GM21423 (cell line): ENCODE measurements at regions not wholly inside any gene's neighbourhood (a gene's known extent, or its start where the extent isn't known, plus 50 kb on each side); places are given as distances from the start of the nearest gene placed in this dataset.
"Not testable (repeated sequence)": the region's sequence is repeated elsewhere in the genome, so short reads cannot be mapped to it uniquely, and the experiment has no call there.

Source experiments
- ATAC-seq: cut with Tn5 transposase; IDR thresholded peaks from one replicate; pipeline ENCODE4 v1.9.1; 2021; ENCODE audit warnings: mild to moderate bottlenecking, moderate library complexity; ENCODE audit not compliant: unreplicated experiment

- no peak for ATAC-seq
Observed at GRCh38 chr17:51347851-51348584, 87.7 kb downstream of the UTP18 start.

GRCh38 chr17:51351080-51351479 is 90.7 kb downstream of the UTP18 start:
- no peak for ATAC-seq

GRCh38 chr17:51351890-51352289 is 91.5 kb downstream of the UTP18 start:
- ATAC-seq = no peak

DNA sequence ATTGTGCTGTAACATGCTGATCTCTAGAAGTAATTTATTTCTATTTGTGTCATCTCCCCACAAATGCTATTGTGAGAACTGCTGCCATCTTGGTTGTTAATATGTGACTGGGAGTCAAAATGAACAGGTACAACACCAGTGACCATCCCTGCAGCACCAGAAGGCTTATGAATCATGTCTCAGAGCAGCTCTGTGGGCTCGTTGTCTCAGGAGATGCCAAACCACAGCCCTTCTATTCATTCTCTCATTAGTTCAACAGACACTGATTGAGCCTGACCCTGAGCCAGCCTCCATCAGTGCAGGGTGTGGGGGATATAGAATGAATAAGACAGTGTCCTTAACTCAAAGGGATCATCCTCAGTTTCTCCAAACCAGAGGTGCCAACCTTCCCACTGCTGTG is 92.5 kb downstream of the UTP18 start:
- no peak for ATAC-seq

DNA sequence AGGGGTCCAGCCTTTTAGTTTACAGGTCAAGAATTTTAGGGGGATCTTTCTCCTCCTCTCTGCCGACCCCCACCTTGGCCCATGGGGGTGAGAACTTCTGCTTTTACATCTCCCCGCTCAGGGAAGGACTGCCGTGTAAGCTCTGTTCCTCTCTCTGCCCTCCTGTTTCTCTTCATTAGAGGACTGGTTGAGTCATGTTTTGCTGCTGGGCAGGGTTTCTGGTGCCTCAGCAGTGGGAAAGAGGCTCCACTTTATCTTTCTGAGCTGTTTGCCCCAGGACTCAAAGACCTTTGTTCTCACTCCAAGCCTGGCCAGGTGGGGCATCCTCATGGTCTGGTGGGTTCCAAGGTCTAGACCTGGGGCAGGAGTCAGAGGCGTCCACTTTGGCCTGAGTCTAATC is 93.0 kb downstream of the UTP18 start:
- ATAC-seq = no peak

DNA sequence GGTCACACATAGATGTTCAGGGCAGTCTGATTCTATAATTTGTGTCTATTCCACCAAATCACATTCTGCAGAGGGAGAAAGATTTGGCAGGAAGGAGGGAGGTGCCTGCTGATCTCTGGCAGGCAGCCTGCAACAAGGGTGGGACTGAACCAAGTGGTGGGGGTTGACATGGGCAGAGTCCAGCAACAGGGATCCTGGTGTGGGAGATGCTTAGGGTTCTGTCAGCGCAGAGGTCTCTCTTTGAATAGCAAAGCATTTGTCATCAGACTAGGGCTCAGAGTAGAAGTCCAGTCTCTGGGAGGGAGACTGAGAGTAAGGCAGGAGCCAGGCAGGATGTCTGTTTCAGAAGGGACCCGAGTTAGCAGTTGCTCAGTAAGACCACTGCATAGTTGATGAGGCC is 94.6 kb downstream of the UTP18 start:
- ATAC-seq = no peak

GRCh38 chr17:51355441-51356410 is 95.4 kb downstream of the UTP18 start:
- ATAC-seq = no peak

GRCh38 chr17:51359055-51359454 is 98.7 kb downstream of the UTP18 start:
- ATAC-seq = no peak

DNA sequence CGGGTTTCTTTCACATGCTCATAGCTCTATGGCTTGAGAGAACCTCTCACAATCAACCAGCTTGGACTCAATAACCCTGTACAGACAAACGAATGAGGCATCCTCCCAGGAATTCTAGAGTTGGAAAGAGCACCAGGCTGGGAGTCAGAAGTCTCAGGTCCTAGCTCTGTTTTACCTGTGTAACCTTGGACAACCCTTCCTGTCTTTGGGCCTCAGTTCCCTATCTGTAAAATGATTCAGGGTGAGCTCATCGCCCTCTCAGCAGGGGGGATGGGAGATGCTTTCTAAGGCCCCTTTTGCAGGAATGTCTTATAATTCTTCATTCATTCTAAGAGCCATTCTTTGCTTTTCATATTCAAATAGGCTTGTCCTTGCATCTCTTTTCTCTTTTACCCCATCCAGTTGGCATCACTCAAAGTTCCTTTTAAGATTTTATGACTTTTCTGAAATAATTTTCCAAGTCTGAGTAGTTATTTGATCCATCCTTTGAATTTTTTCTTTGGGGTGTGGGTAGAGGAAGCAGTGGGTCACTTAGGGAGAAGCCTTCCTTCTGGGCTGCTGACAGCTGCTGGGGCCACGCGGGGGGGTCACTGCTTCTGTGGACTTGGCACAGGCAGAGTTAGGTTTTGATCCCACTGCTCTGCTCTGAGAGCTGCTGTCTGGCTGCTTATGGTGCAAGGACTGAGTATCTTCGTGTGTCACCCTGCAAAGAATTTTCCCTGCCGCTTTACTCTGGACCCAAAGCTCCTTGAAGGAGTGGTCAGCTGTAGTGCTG is 102.7 kb downstream of the UTP18 start:
- no peak for ATAC-seq

DNA sequence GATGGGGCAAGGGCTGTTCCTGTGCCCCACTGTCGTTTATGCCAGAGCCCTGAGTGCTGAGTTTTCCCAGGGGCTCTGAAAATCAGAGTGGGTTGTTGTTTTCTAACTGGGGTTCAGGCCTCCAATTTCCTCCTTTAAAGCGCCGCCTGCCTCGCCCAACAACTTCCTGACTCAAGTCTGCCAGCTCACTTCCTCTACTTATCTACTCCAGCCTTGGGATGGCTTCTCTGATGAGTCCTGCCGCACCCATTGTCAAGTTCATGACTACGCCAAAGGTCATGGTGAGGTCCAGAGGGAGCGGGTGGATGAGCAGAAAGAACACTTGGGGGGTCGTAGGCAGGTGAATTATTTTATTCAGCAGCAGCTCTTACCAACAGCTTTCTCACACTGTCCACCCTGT is 104.7 kb downstream of the UTP18 start:
- ATAC-seq = no peak

GRCh38 chr17:51366866-51367265 is 106.5 kb downstream of the UTP18 start:
- ATAC-seq = no peak

GRCh38 chr17:51367836-51368235 is 107.5 kb downstream of the UTP18 start:
- not testable (repeated sequence) for ATAC-seq

DNA sequence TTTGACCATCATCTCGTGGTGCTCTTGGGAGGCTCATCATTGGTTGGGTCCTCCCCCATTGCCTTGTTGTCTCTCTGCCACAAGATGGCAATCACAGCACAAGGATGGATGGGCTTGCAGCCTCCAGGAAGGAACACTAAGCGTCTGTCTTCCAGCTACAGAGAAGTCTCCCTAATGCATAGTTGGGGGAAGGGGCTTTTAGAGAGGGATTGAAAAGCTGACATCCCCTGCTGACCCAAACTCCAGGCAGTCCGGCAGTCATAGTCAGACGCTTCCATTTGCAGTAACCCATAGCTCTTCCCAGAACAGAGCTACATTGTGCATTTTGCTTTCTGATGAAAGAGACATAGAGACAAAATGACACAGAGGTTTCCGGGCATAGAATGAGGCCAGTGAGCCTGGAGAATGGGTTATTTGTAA is 111.4 kb downstream of the UTP18 start:
- no peak for ATAC-seq

- ATAC-seq = peak; percentile 91
Observed at GRCh38 chr17:51372345-51373004, 112.1 kb downstream of the UTP18 start.

GRCh38 chr17:51373489-51374152 is 113.3 kb downstream of the UTP18 start:
- no peak for ATAC-seq

GRCh38 chr17:51374209-51374608 is 113.9 kb downstream of the UTP18 start:
- no peak for ATAC-seq

DNA sequence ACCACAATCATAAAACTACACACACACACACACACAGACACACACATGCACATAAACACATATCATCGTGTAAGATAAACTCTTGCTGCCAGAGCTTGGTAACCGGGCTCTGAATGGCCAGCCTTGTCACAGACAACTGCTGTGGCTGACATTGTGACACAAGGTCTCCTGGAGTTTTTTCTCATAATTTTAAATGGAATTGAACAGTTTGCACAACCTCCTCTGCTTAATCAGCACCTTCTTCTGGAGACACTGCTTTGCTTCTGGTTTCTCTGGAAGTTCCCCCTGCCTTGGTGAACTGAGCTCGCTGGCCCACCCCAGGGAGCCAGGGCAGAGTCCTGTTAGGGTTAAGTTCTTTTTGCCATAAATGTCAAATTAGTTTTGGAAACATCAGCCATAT is 115.4 kb downstream of the UTP18 start:
- ATAC-seq = no peak

DNA sequence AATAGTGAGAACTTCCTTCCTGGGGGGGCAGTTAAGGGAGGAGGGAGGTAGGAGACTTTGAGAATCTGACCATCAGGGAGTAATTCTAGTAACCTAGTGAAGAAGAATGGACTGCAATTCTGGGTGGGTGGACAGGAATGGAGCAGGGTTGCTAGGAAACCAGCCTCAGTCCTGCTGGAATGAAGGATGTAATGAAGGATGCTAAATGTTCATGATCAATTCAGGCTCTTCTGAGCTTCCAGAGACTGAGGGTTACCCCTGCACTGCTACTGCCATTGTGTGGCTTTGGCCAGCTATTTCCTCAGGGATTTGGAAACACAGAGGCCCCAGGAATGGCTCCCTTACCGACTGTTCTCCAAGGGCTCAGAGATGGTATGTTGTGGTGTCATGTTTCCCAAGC is 116.4 kb downstream of the UTP18 start:
- no peak for ATAC-seq

GRCh38 chr17:51381262-51381661 is 120.9 kb downstream of the UTP18 start:
- no peak for ATAC-seq

DNA sequence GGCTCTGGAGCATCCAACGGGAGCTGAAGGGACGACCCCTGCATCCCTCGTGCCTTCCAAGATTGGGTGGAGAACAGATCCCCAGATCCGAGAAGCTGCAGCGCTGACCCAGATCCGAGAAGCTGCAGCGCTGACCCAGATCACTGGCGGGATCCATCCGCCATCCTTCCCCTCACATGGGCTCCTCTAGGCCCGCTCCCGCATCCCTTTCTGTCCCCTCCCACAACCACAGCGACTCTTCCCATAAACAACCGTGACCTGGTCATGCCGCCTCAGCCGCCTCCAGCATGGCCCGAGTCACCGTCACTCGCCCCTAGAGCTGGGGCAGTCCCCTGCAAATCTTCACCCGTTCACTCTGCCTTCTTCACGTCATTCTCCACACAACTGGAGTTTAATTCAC is 124.9 kb downstream of the UTP18 start:
- no peak for ATAC-seq
